ENCODE measurements at regions not wholly inside any gene's neighbourhood (a gene's known extent, or its start where the extent isn't known, plus 50 kb on each side); places are given as distances from the start of the nearest gene placed in this dataset.
A peak's percentile ranks its signal among the peaks of the same experiment; 100 is the strongest.
"Not testable (repeated sequence)": the region's sequence is repeated elsewhere in the genome, so short reads cannot be mapped to it uniquely, and the experiment has no call there.

DNA sequence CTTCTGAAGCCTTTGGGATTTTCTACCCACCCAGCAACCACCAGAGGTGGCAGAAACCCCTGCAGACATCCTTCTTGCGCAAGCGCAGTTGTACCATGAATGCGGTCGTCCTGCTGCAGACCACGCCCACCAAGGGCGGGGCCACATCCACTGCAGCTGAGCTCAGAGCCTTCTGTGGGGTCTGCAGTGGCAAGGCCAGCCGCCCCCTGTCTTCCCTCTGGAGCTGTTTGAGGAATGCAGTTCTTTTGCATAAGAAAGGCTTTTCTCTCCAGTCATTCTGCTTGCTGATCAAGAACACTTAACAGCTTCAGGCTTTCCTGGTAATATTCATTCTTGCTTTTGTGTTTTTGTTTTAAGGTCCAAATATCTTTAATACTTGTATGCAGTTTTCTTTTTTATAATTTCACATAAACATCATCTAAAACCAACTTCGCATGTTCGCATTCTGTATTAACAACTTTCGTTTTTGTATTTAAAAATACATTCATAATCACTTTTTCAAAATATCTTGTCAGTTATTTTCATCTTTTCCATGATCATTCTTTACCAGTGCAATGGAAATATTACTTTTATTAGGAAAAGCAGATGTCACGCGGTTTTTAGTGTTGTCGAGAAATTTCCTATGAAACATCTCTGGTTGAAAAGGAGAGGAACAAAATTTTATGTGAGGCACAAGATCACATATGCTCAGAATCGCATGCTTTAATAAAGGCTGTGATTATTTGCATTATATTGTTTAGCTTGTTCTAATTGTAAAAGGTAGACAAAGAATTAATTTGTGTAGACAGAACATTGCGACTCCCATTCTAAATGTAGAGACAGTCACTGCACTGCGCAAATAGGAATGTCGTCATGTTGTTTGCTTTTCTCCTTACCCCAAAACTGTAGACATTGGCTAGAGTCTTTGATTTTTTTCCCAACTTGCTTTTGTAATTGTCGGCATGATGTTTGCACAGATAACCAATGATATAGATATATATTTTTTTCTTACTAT is 98.1 kb upstream of the SNRPN start:
- DNase-seq (peak; percentile 94 to 96 (median 95)), ATAC-seq (ENCODE audit: insufficient read depth, low FRiP score) (no peak)
- TF ChIP-seq, protein P1, sequence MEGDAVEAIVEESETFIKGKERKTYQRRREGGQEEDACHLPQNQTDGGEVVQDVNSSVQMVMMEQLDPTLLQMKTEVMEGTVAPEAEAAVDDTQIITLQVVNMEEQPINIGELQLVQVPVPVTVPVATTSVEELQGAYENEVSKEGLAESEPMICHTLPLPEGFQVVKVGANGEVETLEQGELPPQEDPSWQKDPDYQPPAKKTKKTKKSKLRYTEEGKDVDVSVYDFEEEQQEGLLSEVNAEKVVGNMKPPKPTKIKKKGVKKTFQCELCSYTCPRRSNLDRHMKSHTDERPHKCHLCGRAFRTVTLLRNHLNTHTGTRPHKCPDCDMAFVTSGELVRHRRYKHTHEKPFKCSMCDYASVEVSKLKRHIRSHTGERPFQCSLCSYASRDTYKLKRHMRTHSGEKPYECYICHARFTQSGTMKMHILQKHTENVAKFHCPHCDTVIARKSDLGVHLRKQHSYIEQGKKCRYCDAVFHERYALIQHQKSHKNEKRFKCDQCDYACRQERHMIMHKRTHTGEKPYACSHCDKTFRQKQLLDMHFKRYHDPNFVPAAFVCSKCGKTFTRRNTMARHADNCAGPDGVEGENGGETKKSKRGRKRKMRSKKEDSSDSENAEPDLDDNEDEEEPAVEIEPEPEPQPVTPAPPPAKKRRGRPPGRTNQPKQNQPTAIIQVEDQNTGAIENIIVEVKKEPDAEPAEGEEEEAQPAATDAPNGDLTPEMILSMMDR (IDR thresholded peaks at IDR 0.05; ENCODE audit: control extremely low read depth, extremely low read depth), result no peak
- peaks cover 0 to 2% (median 0%) of the 10 kb centered on the region in 5 donors for H3K4me1 ChIP-seq (ENCODE audit: control insufficient read depth in 5 of 5, insufficient read depth in 5 of 5, low read length in 5 of 5)
- no peaks in the 10 kb centered on the region for H3K36me3 ChIP-seq (ENCODE audit: control insufficient read depth in 4 of 4, insufficient read depth in 4 of 4, low read length in 4 of 4)
- no peak overlapping the region for H3K4me3 ChIP-seq
- WGBS, 2 donors, result 47 to 50% methylated on average over 18 of the region's 18 CpGs
- H3K9me3 ChIP-seq (ENCODE audit: control insufficient read depth in 4 of 4, insufficient read depth in 3 of 4, low read length in 3 of 4), result peaks cover 0 to 5% (median 0%) of the 10 kb centered on the region in 4 donors
- H3K27ac ChIP-seq (ENCODE audit: low read depth in 1 of 2, low read length in 1 of 2), result no peak overlapping the region
- no peaks in the 10 kb centered on the region for H3K27me3 ChIP-seq (ENCODE audit: control insufficient read depth in 3 of 3, insufficient read depth in 3 of 3, low read length in 2 of 3)
- peak overlapping the region in 1 of 2 donors; percentile 72 for H3K9ac ChIP-seq (ENCODE audit: insufficient read depth in 1 of 2, low read length in 2 of 2)

DNA sequence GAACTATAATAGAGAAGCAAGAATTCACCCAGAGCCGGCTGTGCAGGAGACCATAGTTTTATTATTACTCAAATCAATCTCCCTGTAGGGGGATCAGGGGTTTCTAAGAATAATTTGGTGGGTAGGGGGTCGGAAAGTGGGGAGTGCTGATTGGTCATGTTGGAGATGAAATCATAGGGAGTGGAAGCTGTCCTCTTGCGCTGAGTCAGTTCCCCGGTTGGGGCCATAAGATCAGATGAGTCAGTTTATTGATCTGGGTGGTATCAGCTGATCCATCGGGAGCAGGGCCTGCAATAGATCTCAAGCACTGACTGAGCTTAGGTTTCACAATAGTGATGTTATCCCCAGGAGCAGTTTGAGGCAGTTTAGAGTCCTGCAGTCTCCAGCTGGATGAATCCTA is 97.0 kb upstream of the SNRPN start:
- Histone ChIP-seq H3K9me3 (ENCODE audit: control insufficient read depth in 4 of 4, insufficient read depth in 3 of 4, low read length in 3 of 4) (peaks cover 0 to 5% (median 0%) of the 10 kb centered on the region in 4 donors), H3K27me3 (ENCODE audit: control insufficient read depth in 3 of 3, insufficient read depth in 3 of 3, low read length in 2 of 3) (no peaks in the 10 kb centered on the region), H3K4me3 (no peak overlapping the region), H3K27ac (ENCODE audit: low read depth in 1 of 2, low read length in 1 of 2) (peak overlapping the region in 1 of 2 donors; percentile 62), H3K9ac (ENCODE audit: insufficient read depth in 1 of 2, low read length in 2 of 2) (peak overlapping the region in 1 of 2 donors; percentile 43), H3K36me3 (ENCODE audit: control insufficient read depth in 4 of 4, insufficient read depth in 4 of 4, low read length in 4 of 4) (no peaks in the 10 kb centered on the region), H3K4me1 (ENCODE audit: control insufficient read depth in 5 of 5, insufficient read depth in 5 of 5, low read length in 5 of 5) (peaks cover 0 to 2% (median 0%) of the 10 kb centered on the region in 5 donors)
- 60% methylated on average over 5 of the region's 5 CpGs for WGBS, 2 donors
- no peak for ATAC-seq (ENCODE audit: insufficient read depth, low FRiP score)
- TF ChIP-seq, protein P1 (IDR thresholded peaks at IDR 0.05; ENCODE audit: control extremely low read depth, extremely low read depth), result no peak
- peak; percentile 13 to 58 (median 53) for DNase-seq

DNA sequence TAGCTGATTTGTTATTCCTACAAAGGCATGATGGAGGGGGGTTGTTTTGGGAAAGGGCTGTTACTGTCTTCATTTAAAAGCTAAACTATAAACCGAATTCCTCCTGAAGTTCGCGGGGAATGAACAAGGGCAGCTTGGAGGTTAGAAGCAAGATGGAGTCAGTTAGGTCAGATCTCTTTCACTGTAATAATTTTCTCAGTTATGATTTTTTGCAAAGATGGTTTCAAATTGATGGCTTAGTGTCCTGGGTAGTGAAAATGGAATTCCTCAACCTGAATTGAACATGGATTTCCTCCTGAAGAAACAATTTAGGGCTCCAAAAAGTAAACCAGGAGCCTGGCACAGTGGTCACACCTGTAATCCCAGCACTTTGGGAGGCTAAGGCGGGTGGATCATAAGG is 96.6 kb upstream of the SNRPN start:
- H3K27me3 ChIP-seq (ENCODE audit: control insufficient read depth in 3 of 3, insufficient read depth in 3 of 3, low read length in 2 of 3); H3K9ac ChIP-seq (ENCODE audit: insufficient read depth in 1 of 2, low read length in 2 of 2); H3K36me3 ChIP-seq (ENCODE audit: control insufficient read depth in 4 of 4, insufficient read depth in 4 of 4, low read length in 4 of 4); H3K4me1 ChIP-seq (ENCODE audit: control insufficient read depth in 5 of 5, insufficient read depth in 5 of 5, low read length in 5 of 5); H3K9me3 ChIP-seq (ENCODE audit: control insufficient read depth in 4 of 4, insufficient read depth in 3 of 4, low read length in 3 of 4); ATAC-seq (ENCODE audit: insufficient read depth, low FRiP score); H3K4me3 ChIP-seq; DNase-seq: not testable (repeated sequence)
- H3K27ac ChIP-seq (ENCODE audit: low read depth in 1 of 2, low read length in 1 of 2), result peak overlapping the region in 1 of 2 donors; percentile 62
- 80 to 81% methylated on average over 4 of the region's 4 CpGs for WGBS, 2 donors
